HG03460 (cell line): ENCODE measurements at regions not wholly inside any gene's neighbourhood (a gene's known extent, or its start where the extent isn't known, plus 50 kb on each side); places are given as distances from the start of the nearest gene placed in this dataset.

ENCODE experiments used
- ATAC-seq: cut with Tn5 transposase; IDR thresholded peaks from one replicate; pipeline ENCODE4 v1.9.1; 2021; ENCODE audit not compliant: unreplicated experiment

DNA sequence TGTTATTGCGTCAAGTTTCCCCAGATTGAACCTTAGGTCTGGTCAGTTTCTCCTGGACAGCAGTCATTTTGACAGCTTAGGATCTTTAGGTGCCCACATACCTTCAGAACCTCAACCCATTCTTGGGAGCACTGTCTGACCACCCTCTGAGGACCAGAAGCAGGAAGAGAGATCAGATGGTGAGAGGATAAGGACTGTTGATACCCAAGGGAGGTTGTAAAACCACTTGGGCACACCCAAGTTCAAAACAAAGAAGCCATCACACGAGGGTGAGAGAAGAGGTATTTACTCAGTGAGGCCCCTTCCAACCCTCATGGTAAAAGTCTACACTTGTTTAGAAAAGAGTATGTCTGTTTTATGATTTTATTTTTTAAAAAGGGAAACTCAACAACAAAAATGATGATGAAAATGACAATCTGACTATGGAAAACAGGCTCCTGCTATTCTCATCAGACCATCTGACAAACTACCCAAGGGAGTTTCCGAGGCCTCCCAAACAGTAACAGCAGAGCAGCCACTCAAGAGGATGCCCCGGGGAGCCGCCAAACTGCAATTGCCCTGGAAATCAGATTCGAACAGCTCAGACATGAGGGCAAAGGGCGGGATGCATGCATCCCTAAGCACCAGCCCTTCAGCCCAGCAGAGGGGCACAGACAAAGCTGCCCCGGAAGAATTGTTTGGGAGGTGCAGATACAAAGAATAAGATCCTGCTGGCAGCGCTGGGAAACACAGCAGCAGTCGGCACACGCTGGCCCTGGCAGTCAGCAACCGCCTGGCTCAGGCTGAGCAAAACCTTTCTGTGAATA is 162.6 kb upstream of the PLEKHG7 start:
- peak; percentile 35 for ATAC-seq

DNA sequence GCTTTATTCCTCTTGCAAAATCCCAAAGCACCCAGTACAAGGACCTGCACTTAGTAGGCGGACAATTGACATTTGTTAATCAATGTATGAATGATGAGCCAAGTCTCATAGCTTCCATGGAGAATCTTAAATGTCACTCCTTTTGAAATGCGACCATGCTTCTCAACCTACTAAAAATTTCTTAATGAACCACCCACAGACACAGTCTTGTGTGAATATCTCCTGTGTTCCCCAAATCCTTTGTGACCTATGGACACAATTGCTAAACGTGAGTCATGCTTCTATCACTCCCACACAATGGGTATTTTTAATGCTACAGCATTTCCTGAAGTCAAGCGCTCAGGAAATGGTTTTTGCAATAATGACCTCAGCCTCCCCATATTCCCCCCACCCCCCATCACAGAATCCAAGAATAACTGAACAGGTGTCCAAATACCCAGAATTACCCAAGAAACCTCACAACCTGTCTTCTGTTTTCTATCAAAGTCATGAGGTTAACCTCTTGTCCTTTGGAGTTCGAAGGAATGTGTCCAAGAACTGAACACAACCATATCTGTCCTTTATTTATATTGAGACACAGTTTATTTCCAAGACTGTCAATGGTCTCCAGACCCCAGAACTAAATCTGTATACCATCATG is 163.6 kb upstream of the PLEKHG7 start:
- peak; percentile 39 for ATAC-seq

DNA sequence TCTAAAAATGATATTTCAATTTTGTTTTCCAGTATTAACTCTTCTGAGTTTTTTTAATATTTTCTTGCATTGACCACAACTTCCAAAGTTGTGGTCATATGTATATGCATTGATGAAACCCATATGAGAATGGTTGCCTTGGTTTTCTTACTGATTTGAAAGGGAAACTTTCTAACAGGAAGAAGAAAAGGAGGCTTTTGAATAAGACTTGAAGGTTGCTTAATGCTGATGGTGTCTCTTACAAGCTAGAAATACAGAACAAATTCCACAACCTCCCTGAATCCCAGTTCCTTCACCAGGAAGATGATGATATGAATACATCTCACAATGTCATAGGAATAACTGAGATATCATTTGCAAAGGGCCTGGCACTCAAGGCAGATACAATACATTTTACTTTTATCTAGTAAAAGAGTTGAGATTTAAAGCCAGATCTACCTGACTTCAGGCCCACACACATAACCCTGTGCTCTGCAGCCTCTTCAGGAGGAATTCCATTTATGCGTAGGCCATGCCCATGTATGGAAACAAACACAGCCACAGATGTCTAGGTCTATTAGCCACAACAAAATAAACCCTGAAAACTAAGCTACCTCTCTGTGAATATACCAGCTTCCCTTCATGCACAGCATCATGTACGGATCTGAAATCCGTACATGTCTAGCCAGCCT is 165.4 kb upstream of the PLEKHG7 start:
- no peak for ATAC-seq

- ATAC-seq = no peak
Measured at GRCh38 chr12:92535961-92536360, 166.8 kb upstream of the PLEKHG7 start.

DNA sequence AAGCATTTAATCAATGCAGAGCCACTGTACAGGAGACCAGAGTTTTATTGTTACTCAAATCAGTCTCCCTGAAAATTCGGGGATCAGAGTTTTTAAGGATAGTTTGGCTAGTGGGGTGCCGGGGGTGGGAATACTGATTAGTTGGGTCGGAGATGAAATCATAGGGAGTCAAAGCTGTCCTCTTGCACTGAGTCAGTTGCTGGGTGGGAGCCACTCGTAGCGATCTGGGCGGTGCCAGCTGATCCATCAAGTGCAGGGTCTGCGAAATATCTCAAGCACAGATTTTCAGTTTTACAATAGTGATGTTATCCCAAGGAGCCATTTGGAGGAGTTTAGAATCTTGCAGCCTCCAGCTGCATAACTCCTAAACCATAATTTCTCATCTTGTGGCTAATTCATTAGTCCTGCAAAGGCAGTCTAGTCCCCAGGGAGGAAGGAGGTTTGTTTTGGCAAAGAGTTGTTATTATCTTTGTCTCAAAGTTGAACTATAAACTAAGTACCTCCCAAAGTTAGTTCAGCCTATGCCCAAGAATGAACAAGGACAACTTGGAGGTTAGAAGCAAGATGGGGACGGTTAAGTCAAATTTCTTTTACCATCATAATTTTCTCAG is 169.4 kb upstream of the PLEKHG7 start:
- no peak for ATAC-seq

GRCh38 chr12:92530706-92531105 is 172.1 kb upstream of the PLEKHG7 start:
- ATAC-seq = no peak

DNA sequence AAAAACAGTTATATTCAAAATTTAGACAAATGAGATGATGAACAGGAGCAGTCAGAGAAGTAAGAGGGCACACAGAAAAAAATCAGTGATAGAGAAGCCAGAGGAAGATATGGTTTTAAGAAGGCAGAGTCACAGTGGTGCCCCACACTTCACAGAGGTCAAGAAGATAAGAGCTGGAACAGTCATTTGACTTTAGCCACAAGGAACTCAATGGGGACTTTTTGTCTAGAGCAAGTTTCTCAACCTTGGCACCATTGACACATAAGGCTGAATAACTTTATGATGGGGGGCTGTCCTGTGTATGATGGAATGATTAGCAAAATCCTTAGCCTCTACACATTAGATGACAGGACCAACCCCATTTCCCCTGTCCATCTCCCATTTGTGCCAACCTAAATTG is 172.8 kb upstream of the PLEKHG7 start:
- peak; percentile 73 for ATAC-seq

- no peak for ATAC-seq
Measured at GRCh38 chr12:92528586-92528985, 174.2 kb upstream of the PLEKHG7 start.

- no peak for ATAC-seq
Measured at GRCh38 chr12:92528097-92528496, 174.7 kb upstream of the PLEKHG7 start.

- ATAC-seq = no peak
Measured at GRCh38 chr12:92524489-92524888, 178.3 kb upstream of the PLEKHG7 start.

DNA sequence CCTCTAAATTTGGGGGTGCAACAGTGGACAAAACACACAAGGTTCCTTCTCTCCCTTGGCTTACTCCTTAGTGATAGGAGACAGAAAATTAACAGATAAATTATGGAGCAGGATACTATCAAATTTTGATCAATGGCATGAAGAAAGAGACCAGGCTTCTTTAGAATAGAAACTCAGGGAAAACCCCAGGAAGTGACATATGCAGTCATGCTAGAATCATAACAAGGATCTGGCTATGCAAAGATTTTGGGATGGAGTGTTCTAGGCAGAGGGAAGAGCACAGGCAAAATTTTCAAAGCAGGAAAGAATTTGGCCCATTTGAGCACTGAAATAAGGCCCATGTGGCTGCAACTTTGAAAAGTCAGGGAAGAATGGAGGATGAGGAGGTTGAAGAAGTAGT is 182.3 kb upstream of the PLEKHG7 start:
- ATAC-seq = no peak

- ATAC-seq = no peak
Measured at GRCh38 chr12:92519284-92519683, 183.5 kb upstream of the PLEKHG7 start.

DNA sequence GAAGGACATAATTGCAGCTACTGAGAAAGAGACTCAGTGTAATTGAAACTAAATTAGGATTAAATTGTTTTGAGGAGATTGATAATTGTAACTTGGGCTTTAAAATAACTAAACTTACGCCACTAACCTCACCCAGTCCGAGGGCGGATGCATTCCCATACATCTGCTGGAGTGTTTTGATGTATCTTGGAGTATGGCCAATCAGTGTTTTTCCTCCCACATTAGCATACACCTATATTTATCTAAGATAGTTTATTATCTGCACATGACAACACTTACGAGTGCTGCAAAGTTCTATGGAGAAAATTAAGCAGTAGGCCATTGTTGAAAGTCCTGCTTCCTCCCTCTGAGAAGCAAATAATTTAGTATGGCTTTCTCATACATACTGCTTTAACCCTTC is 184.7 kb upstream of the PLEKHG7 start:
- ATAC-seq = no peak

- no peak for ATAC-seq
Measured at GRCh38 chr12:92516277-92516600, 186.6 kb upstream of the PLEKHG7 start.

DNA sequence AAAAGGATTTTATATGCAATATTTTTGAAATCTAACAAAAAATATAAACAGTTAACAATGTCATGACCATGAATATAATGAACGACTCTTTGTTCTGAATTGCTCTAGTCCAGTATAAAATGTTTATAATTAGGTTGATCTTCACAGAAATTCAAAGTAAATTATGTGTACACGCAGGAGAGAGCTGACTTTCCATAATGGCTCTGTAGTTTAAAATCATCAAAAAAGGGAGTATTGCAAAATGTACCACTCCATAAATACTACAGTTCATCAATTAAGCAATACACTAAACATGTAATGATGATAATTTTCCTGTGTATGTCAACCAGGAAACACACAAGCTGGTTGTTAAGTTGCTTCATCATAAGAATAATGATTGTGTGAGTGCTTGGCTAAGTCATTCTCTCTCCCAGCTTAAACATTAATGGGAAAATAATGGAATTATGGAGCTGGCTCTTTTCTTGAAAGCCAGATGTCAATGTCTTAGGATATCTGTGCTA is 189.5 kb upstream of the PLEKHG7 start:
- no peak for ATAC-seq

- ATAC-seq = no peak
Measured at GRCh38 chr12:92511786-92512185, 191.0 kb upstream of the PLEKHG7 start.

- ATAC-seq = no peak
Measured at GRCh38 chr12:92509156-92509738, 193.5 kb upstream of the PLEKHG7 start.

DNA sequence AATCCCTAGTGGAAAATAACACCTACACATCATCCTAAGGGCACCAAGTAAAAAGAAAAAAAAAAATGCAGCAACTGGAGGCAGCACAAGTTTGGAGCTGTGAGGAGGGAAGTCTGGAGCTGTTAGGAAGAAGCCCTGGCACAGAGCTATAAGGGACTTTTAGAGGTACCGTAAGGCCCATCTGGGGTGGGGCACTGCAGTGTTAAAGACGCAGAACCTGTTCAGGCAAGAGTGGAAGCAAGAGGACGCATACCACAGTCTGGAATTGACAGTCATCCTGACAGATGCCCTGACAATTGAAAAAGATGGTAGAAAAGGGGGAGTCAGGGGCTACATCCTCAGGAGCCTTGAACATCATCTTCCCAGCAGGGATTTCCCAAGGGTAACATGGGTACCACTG is 195.9 kb upstream of the PLEKHG7 start:
- ATAC-seq = no peak

DNA sequence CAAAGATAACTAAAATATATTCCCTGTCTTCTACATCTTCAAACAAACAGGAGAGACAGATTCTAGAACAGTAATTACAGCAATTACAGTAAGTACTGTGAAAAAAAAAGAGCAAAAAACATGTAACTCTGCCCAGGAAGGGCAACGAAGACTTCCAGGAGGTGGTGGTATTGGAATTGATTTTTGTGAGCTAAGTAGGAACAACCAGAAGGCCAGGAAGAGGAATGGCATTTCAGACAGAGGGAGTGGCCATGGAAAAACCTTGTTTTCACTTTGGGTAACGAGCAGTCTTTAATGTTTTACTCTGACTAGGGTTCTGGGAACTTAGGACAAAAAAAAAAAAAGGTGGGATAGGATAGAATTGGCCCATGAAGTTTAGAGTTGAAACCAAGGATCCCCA is 196.3 kb upstream of the PLEKHG7 start:
- no peak for ATAC-seq

DNA sequence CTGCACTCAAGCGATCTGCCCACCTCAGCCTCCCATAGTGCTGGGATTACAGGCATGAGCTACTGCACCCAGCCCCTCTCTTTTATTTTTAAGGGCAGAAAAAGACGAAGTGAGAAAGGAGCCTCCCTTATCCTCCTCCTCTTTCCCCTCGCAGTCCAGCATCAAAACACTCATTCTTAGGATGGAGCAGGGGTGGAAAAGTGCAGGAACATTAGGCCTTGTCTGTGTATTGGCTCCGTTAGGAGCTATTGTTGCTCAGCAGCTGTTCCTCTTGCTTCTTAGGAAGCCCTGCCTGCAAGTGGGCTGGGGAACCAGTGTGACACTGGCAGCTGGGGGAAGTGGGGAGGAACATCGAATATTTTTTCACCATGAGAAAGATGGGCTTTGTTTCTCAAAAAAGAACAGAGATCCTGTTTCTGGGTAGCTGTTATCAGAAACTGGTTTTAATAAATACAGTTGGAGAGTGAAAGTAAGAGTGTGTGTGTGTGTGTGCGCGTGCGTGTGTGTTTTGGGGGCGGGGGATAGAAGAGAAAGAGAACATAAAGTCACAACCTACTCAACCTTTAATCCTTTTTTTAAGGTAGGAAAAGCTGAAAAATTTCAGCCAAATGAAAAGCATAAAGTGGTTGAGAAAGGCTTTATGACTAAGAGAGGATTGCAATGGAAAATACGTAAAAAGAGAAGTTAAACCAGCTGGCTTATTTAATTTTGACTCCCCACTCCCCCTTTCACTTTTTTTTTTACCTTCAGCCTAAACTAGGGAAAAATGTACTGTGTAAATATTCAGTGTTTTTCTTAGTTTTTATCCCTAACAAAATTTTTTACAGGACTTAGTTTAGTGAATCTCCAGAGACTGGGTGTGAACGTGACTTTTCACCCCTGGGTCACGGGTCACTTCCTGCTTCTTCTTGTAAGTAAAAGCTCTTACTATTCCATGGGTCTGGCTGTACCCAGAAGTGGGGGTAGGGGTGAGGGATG is 197.2 kb upstream of the PLEKHG7 start:
- ATAC-seq = peak; percentile 35
